Urinary bladder (tissue), 3 donors: ENCODE measurements at regions not wholly inside any gene's neighbourhood (a gene's known extent, or its start where the extent isn't known, plus 50 kb on each side); places are given as distances from the start of the nearest gene placed in this dataset.
"Not testable (repeated sequence)": the region's sequence is repeated elsewhere in the genome, so short reads cannot be mapped to it uniquely, and the experiment has no call there.

Experiments used
- DNase-seq: peaks from one replicate; pipeline ENCODE4 v3.0.0-alpha.2; 2015; ENCODE audit errors: extremely low spot score
- H3K27ac ChIP-seq: one replicate; pipeline ENCODE4 v1.5.1; 2013; ENCODE audit warnings: low read depth, mild to moderate bottlenecking, moderate library complexity
- H3K36me3 ChIP-seq: one replicate; pipeline ENCODE4 v1.6.1; 2013; ENCODE audit warnings: mild to moderate bottlenecking, moderate library complexity; ENCODE audit not compliant: insufficient read depth
- H3K4me1 ChIP-seq: one replicate; pipeline ENCODE4 v1.6.1; 2013; ENCODE audit warnings: mild to moderate bottlenecking, moderate library complexity; ENCODE audit not compliant: insufficient read depth
- H3K4me3 ChIP-seq: one replicate; pipeline ENCODE4 v1.5.1; 2013; ENCODE audit warnings: low read depth, low read length
- WGBS: extraction: QIAGEN DNeasy Blood & Tissue Kit; methylation state at CpG from one replicate; pipeline ENCODE4 v1.1.7; 2013; 5-methylcytosine and 5-hydroxymethylcytosine counted together
- donor health status: healthy with polysubstance abuse.
- donor health status: healthy.

GRCh38 chr1:220475608-220476007 lies 52.3 kb upstream of the MARK1 start:
- 79% methylated on average over 34 of the region's 35 CpGs for WGBS
- not testable (repeated sequence) for H3K4me1 ChIP-seq, H3K27ac ChIP-seq, H3K36me3 ChIP-seq, H3K4me3 ChIP-seq, DNase-seq

DNA sequence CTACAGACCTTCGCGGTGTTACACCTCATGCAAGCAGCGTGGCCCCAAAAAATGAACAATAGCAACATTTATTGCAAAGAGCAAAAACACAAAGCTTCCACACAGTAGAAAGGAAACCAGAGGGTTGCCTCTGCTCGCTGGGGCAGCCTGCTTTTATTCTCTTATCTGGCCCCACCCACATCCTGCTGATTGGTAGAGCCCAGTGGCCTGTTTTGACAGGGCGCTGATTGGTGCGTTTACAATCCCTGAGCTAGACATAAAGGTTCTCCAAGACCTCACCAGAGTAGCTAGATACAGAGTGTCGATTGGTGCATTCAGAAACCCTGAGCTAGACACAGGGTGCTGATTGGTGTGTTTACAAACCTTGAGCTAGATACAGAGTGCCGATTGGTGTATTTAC lies 52.8 kb upstream of the MARK1 start:
- H3K4me1 ChIP-seq, DNase-seq, H3K27ac ChIP-seq, H3K36me3 ChIP-seq, H3K4me3 ChIP-seq: not testable (repeated sequence)
- 94% methylated on average over 8 of the region's 8 CpGs for WGBS

DNA sequence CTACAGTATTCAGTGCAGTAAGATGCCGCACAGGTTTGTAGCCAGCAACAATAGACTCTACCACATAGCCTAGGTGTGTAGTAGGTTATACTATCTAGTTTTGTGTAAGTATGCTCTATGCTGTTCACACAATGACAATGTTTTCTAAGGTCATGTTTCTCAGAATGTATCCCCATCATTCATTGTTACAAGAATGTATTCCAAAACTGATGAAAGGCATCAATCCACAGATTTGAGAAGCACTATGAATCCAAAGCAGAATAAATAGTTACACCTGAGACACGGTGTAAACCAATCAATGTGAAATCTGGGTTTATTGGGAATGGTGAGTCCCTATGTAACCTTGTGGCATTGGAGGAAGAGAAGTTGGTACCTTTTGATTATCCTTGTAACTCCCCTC lies 54.5 kb upstream of the MARK1 start:
- no peak for DNase-seq

GRCh38 chr1:220462752-220463151 lies 65.2 kb upstream of the MARK1 start:
- no peak overlapping the region for H3K27ac ChIP-seq
- no peaks in the 10 kb centered on the region for H3K4me1 ChIP-seq
- no peak overlapping the region for H3K4me3 ChIP-seq
- no peaks in the 10 kb centered on the region for H3K36me3 ChIP-seq
- WGBS: 70% methylated on average over 11 of the region's 11 CpGs
- DNase-seq: no peak

More for the DNA sequence above, 54.5 kb upstream of the MARK1 start:
- over 99% methylated on average over 2 of the region's 2 CpGs for WGBS
- Histone ChIP-seq H3K27ac (no peak overlapping the region), H3K36me3 (no peaks in the 10 kb centered on the region), H3K4me3 (no peak overlapping the region), H3K4me1 (no peaks in the 10 kb centered on the region)

DNA sequence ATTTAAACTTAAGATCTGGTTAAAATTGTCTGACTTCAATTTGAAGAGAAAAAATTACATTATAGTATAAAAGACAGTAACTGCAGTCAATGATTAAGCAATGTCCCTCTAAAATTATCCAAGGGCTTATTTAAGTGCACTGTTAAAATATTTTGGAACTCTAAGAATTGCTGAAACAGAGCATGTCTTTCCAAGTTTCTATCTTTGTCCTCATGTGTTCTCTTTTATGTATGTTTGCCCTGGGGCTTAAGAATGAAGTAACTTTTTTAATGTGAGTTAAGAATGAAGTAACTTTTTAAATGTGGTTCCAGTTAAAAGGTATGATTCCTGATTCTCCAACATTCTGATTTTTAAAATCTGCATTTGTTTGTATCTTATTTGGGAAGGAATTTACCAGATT lies 69.0 kb upstream of the MARK1 start:
- Histone ChIP-seq H3K4me1 (no peaks in the 10 kb centered on the region), H3K4me3 (no peak overlapping the region), H3K36me3 (no peaks in the 10 kb centered on the region), H3K27ac (no peak overlapping the region)
- no peak for DNase-seq

DNA sequence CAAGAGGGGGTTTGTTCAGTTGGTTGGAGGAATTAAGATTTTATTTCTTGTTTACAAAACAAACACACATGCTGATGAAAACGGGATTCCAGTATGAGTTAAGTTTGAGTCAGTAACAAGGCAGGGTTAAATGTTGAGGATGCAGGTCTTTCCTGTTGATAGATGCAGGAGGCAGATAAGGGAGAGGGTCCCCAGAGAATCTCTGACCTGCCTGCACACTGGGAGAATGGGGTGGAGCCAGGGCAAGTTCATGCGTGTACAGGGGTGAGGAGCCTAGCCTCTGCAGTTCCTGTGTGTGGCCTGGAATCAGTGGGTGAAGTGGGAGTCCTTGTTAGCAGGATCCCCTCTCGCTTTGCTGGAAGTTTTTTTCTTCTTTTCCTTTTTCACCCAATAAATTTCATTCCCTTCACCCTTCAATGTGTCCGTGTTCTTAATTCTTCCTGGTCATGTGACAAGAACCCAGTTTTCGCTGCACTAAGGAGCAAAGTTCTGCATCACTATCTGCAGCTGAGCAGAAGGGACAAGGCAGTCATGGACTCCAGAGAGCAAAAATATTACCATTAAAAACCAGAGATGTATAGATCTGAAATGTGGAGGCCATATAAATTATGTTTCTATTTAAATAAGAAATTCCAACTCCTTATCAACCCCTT lies 69.9 kb upstream of the MARK1 start:
- Histone ChIP-seq H3K4me1 (no peaks in the 10 kb centered on the region), H3K36me3 (no peaks in the 10 kb centered on the region), H3K4me3 (no peak overlapping the region), H3K27ac (no peak overlapping the region)
- DNase-seq: no peak
- 49% methylated on average over 5 of the region's 5 CpGs for WGBS

- Histone ChIP-seq H3K4me1 (no peaks in the 10 kb centered on the region), H3K4me3 (no peak overlapping the region), H3K36me3 (no peaks in the 10 kb centered on the region), H3K27ac (no peak overlapping the region)
- no peak for DNase-seq
- WGBS: 64% methylated on average over 7 of the region's 7 CpGs
These were observed 72.4 kb upstream of the MARK1 start for GRCh38 chr1:220455559-220455958.

- WGBS: 88% methylated on average over 3 of the region's 3 CpGs
- Histone ChIP-seq H3K27ac (no peak overlapping the region), H3K4me1 (no peaks in the 10 kb centered on the region)
These were observed 73.7 kb upstream of the MARK1 start for GRCh38 chr1:220454155-220454777.

DNA sequence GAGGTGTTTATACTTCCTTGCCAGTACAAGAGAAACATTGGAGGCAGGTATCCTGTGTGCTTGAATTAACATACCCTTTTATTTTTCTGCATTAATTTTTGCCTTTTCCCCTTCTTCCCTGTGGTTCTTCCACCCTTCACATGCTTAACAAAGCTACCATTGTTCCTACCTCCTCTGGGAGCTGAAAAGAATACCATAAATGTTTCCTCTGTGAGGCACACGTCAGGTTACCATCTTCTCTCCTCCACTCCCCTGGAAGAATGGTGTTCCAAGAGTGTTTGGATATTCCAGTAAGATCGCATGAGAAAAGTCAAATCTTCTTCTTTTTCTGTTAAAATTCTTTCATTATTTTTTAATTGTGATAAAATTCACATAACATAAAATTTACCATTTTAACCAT lies 74.6 kb upstream of the MARK1 start:
- H3K4me3 ChIP-seq: no peak overlapping the region
- no peak overlapping the region for H3K27ac ChIP-seq
- H3K4me1 ChIP-seq: no peaks in the 10 kb centered on the region
- 80% methylated on average over 2 of the region's 2 CpGs for WGBS
- no peaks in the 10 kb centered on the region for H3K36me3 ChIP-seq
- no peak for DNase-seq

More at GRCh38 chr1:220454155-220454777, 73.7 kb upstream of the MARK1 start:
- no peak for DNase-seq
- Histone ChIP-seq H3K4me3 (no peak overlapping the region), H3K36me3 (no peaks in the 10 kb centered on the region)

GRCh38 chr1:220451532-220451931 lies 76.4 kb upstream of the MARK1 start:
- H3K36me3 ChIP-seq: no peaks in the 10 kb centered on the region
- no peak overlapping the region for H3K27ac ChIP-seq
- 19% methylated on average over 4 of the region's 4 CpGs for WGBS
- H3K4me1 ChIP-seq: no peaks in the 10 kb centered on the region
- no peak overlapping the region for H3K4me3 ChIP-seq
- DNase-seq: no peak

DNA sequence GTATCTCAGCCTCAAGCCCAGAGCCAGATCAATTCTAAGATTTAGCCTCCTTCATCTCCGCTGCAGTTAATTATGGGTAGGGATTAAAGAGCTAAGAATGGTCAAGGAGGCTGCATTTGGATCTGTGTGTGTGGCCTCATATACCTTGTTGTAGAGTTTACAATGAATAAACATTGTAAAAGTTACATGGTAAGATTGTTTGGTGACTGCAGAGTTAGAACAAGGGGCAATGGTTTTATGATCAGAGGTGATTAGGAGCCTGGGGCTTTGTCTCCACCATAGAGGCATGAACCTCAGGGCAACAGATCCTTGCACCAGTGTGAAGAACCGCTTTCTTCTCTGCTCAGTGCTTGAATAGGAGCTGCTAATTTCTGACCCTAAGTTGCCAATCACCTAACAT lies 77.0 kb upstream of the MARK1 start:
- Histone ChIP-seq H3K36me3 (no peaks in the 10 kb centered on the region), H3K27ac (no peak overlapping the region), H3K4me1 (no peaks in the 10 kb centered on the region), H3K4me3 (no peak overlapping the region)
- 32% methylated on average over 2 of the region's 2 CpGs for WGBS
- no peak for DNase-seq

DNA sequence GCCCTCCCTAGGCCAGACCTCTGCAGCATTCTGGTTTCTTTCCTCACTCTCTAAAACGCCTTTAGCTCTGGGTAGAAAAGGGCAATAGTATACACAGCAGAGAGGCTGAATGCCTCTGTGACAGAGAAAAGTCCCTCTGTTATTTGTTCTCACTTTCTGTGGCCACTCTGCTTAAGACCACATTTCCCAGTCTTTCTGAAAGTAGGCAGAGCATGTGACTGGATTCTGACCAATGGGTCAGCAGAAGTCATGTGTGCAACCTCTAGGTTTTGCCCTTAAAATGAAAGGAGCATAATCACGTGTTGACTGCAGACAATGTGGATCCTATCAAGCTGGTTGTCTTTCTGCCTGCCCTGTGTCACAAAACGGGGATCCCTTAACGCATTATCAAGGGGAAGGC lies 79.7 kb upstream of the MARK1 start:
- no peak for DNase-seq
- WGBS: 76% methylated on average over 4 of the region's 4 CpGs
- Histone ChIP-seq H3K27ac (no peak overlapping the region), H3K4me3 (no peak overlapping the region), H3K4me1 (no peaks in the 10 kb centered on the region), H3K36me3 (no peaks in the 10 kb centered on the region)

DNA sequence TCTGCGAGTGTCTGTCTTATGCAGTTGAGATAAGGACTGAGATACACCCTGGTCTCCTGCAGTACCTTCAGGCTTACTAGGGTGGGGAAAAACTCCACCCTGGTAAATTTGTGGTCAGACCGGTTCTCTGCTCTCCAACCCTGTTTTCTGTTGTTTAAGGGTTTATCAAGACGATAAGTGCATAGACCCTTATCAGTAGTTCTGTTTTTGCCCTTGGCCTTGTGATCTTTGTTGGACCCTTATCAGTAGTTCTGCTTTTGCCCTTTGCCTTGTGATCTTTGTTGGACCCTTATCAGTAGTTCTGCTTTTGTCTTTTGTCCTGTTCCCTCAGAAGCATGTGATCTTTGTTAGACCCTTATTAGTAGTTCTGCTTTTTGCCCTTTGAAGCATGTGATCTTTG lies 83.3 kb upstream of the MARK1 start:
- H3K36me3 ChIP-seq, H3K4me3 ChIP-seq, H3K4me1 ChIP-seq, H3K27ac ChIP-seq, DNase-seq: not testable (repeated sequence)
- 66% methylated on average over 3 of the region's 3 CpGs for WGBS

GRCh38 chr1:220441211-220441610 lies 86.7 kb upstream of the MARK1 start:
- DNase-seq: no peak
- H3K27ac ChIP-seq: no peak overlapping the region
- WGBS: 51% methylated on average over 3 of the region's 3 CpGs
- H3K36me3 ChIP-seq: no peaks in the 10 kb centered on the region
- H3K4me1 ChIP-seq: no peaks in the 10 kb centered on the region
- no peak overlapping the region for H3K4me3 ChIP-seq
